ENCODE measurements at regions not wholly inside any gene's neighbourhood (a gene's known extent, or its start where the extent isn't known, plus 50 kb on each side); places are given as distances from the start of the nearest gene placed in this dataset.
"Not testable (repeated sequence)": the region's sequence is repeated elsewhere in the genome, so short reads cannot be mapped to it uniquely, and the experiment has no call there.

DNA sequence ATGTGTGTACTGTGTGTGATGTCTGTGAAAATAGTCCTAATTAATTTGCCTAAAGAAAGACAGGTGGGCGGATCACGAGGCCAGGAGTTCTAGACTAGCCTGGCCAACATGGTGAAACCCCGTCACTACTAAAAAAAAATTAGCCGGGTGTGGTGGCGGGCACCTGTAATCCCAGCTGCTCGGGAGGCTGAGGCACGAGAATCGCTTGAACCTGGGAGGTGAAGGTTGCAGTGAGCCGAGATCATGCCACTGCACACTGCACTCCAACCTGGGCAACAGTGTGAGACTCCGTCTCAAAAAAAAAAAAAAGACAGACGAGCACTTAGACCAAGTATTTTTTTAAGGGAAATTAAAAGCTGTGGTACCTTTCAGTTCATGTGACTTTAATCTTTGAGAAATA, 226.0 kb upstream of the GBE1 start:
- H3K36me3 Mint-ChIP-seq (ENCODE audit: low read depth) = peaks cover 12% of the 10 kb centered on the region

DNA sequence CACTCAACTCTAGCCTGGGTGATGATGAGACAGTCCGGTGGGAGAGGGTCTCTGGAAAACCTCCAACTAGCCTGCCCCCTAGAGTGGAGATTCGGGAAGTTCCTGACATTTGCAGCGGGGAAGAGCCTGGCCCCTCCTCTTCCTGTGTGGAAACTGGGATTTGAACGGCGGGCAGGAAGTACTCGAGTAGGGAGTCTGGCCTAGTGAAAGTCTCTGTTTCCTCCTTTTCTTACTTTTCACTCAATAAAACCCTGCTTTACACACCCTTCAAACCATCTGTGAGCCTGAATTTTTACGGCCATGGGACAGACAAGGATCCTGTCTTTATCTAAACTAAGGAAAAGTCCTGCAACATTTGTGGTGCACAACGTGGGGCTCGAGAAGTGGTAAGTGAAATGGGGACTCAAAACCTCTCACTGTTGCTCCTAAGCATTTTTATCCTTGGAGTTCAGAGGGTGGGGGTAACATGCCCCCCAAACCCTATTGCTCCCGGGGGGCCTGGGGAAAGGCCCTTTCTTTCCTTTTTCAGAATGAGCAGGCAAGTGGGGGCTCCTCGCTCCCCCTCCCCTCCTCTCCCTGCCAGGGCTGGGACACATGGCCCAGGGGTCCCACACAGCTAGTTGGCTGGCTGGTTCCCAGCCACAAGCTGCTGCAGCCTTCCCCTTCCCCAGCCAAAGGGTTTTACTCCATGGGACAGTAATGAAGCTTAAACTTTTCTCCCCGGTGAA, 224.7 kb upstream of the GBE1 start:
- Histone ChIP-seq H2AFZ (peak overlapping the region; percentile 72; the same call in 1 of the 2 replicates), H3K79me2 (replicated peaks; ENCODE audit: insufficient read depth) (no peaks in the 10 kb centered on the region), H3K4me1 (ENCODE audit: insufficient read depth) (peaks cover 26% of the 10 kb centered on the region), H3K9me2 (ENCODE audit: insufficient read depth) (peaks cover 10% of the 10 kb centered on the region; the same call in 1 of the 2 replicates), H3F3A (replicated peaks; ENCODE audit: low read depth) (no peaks in the 10 kb centered on the region), H3K4me2 (no peak overlapping the region), H3K4me3 (no peak overlapping the region), H3K27ac (ENCODE audit: low read depth) (no peak overlapping the region), H3K36me3 (ENCODE audit: insufficient read depth) (no peaks in the 10 kb centered on the region), H4K20me1 (replicated peaks; ENCODE audit: insufficient read depth) (no peaks in the 10 kb centered on the region), H3K27me3 (ENCODE audit: insufficient read depth) (no peaks in the 10 kb centered on the region)
- ATAC-seq (no peak), DNase-seq (ENCODE audit: low spot score) (peak; percentile 55)
- H3K9me3 Mint-ChIP-seq = peaks cover 11% of the 10 kb centered on the region; the same call in 2 of the 3 replicates
- no peak for TF ChIP-seq STAT1 (IDR thresholded peaks at IDR 0.05; ENCODE audit: unreplicated experiment)
- TF ChIP-seq, protein P1, sequence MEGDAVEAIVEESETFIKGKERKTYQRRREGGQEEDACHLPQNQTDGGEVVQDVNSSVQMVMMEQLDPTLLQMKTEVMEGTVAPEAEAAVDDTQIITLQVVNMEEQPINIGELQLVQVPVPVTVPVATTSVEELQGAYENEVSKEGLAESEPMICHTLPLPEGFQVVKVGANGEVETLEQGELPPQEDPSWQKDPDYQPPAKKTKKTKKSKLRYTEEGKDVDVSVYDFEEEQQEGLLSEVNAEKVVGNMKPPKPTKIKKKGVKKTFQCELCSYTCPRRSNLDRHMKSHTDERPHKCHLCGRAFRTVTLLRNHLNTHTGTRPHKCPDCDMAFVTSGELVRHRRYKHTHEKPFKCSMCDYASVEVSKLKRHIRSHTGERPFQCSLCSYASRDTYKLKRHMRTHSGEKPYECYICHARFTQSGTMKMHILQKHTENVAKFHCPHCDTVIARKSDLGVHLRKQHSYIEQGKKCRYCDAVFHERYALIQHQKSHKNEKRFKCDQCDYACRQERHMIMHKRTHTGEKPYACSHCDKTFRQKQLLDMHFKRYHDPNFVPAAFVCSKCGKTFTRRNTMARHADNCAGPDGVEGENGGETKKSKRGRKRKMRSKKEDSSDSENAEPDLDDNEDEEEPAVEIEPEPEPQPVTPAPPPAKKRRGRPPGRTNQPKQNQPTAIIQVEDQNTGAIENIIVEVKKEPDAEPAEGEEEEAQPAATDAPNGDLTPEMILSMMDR (conservative IDR thresholded peaks at IDR 0.05; ENCODE audit: low read depth in 2 of 2) = peak; percentile 54 to 57
- peaks cover 19% of the 10 kb centered on the region; the same call in 2 of the 3 replicates for H3K4me1 Mint-ChIP-seq
- H3K27ac Mint-ChIP-seq = no peak overlapping the region
- H3K27me3 Mint-ChIP-seq (ENCODE audit: insufficient read depth, low read depth, poor library complexity) = no peaks in the 10 kb centered on the region
- H3K4me3 Mint-ChIP-seq = no peak overlapping the region
- H3K36me3 Mint-ChIP-seq (ENCODE audit: low read depth) = peaks cover 12% of the 10 kb centered on the region

More for the DNA sequence above, 226.0 kb upstream of the GBE1 start:
- H3K36me3 ChIP-seq (ENCODE audit: insufficient read depth); H3F3A ChIP-seq (replicated peaks; ENCODE audit: low read depth); H2AFZ ChIP-seq; H3K79me2 ChIP-seq (replicated peaks; ENCODE audit: insufficient read depth); H3K27me3 ChIP-seq (ENCODE audit: insufficient read depth); H3K4me2 ChIP-seq; H3K9me2 ChIP-seq (ENCODE audit: insufficient read depth); DNase-seq (ENCODE audit: low spot score); H3K27ac Mint-ChIP-seq; H3K4me3 Mint-ChIP-seq; H4K20me1 ChIP-seq (replicated peaks; ENCODE audit: insufficient read depth); ATAC-seq; H3K27me3 Mint-ChIP-seq (ENCODE audit: insufficient read depth, low read depth, poor library complexity); H3K4me3 ChIP-seq; H3K27ac ChIP-seq (ENCODE audit: low read depth): not testable (repeated sequence)
- peaks cover 26% of the 10 kb centered on the region for H3K4me1 ChIP-seq (ENCODE audit: insufficient read depth)
- Mint-ChIP-seq H3K9me3 (peaks cover 11% of the 10 kb centered on the region; the same call in 2 of the 3 replicates), H3K4me1 (peaks cover 21% of the 10 kb centered on the region)

DNA sequence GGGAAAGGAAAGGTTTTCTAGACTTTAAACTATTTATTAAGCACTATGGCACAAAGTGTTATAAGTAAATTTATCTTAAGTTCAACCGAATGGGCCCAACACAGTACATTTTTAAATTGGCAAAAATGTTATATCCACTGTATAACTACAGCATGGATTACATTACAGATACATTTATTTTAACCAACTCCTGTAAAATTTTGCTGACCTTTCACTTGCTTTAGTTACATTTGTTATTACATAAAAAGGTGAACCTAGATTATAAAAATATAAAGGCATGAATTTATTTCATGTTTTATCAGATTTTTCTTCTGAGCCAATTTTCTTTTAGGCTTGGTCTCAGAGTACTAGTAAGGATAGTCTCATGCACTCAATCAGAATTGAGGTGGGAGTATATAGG, 221.9 kb upstream of the GBE1 start:
- ATAC-seq = no peak
- Histone ChIP-seq H3K79me2 (replicated peaks; ENCODE audit: insufficient read depth) (no peaks in the 10 kb centered on the region), H4K20me1 (replicated peaks; ENCODE audit: insufficient read depth) (no peaks in the 10 kb centered on the region), H3F3A (replicated peaks; ENCODE audit: low read depth) (no peaks in the 10 kb centered on the region), H2AFZ (no peak overlapping the region), H3K27me3 (ENCODE audit: insufficient read depth) (no peaks in the 10 kb centered on the region), H3K4me2 (no peak overlapping the region), H3K36me3 (ENCODE audit: insufficient read depth) (no peaks in the 10 kb centered on the region), H3K4me1 (ENCODE audit: insufficient read depth) (peaks cover 8% of the 10 kb centered on the region; the same call in 1 of the 2 replicates), H3K9me2 (ENCODE audit: insufficient read depth) (no peaks in the 10 kb centered on the region), H3K4me3 (no peak overlapping the region), H3K27ac (ENCODE audit: low read depth) (no peak overlapping the region)
- H3K9me3 Mint-ChIP-seq = peaks cover 11% of the 10 kb centered on the region; the same call in 2 of the 3 replicates
- DNase-seq (ENCODE audit: low spot score) = no peak
- H3K27ac Mint-ChIP-seq = no peak overlapping the region
- peaks cover 12% of the 10 kb centered on the region for H3K36me3 Mint-ChIP-seq (ENCODE audit: low read depth)
- no peaks in the 10 kb centered on the region for H3K27me3 Mint-ChIP-seq (ENCODE audit: insufficient read depth, low read depth, poor library complexity)
- peaks cover 7% of the 10 kb centered on the region; the same call in 2 of the 3 replicates for H3K4me1 Mint-ChIP-seq
- H3K4me3 Mint-ChIP-seq = no peak overlapping the region
- TF ChIP-seq EZH2 (IDR thresholded peaks at IDR 0.05; ENCODE audit: low read depth, unreplicated experiment) = no peak
- TF ChIP-seq, protein P2, sequence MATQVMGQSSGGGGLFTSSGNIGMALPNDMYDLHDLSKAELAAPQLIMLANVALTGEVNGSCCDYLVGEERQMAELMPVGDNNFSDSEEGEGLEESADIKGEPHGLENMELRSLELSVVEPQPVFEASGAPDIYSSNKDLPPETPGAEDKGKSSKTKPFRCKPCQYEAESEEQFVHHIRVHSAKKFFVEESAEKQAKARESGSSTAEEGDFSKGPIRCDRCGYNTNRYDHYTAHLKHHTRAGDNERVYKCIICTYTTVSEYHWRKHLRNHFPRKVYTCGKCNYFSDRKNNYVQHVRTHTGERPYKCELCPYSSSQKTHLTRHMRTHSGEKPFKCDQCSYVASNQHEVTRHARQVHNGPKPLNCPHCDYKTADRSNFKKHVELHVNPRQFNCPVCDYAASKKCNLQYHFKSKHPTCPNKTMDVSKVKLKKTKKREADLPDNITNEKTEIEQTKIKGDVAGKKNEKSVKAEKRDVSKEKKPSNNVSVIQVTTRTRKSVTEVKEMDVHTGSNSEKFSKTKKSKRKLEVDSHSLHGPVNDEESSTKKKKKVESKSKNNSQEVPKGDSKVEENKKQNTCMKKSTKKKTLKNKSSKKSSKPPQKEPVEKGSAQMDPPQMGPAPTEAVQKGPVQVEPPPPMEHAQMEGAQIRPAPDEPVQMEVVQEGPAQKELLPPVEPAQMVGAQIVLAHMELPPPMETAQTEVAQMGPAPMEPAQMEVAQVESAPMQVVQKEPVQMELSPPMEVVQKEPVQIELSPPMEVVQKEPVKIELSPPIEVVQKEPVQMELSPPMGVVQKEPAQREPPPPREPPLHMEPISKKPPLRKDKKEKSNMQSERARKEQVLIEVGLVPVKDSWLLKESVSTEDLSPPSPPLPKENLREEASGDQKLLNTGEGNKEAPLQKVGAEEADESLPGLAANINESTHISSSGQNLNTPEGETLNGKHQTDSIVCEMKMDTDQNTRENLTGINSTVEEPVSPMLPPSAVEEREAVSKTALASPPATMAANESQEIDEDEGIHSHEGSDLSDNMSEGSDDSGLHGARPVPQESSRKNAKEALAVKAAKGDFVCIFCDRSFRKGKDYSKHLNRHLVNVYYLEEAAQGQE (IDR thresholded peaks at IDR 0.05; ENCODE audit: unreplicated experiment) = no peak
- TF ChIP-seq, protein P3, sequence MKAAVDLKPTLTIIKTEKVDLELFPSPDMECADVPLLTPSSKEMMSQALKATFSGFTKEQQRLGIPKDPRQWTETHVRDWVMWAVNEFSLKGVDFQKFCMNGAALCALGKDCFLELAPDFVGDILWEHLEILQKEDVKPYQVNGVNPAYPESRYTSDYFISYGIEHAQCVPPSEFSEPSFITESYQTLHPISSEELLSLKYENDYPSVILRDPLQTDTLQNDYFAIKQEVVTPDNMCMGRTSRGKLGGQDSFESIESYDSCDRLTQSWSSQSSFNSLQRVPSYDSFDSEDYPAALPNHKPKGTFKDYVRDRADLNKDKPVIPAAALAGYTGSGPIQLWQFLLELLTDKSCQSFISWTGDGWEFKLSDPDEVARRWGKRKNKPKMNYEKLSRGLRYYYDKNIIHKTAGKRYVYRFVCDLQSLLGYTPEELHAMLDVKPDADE (IDR thresholded peaks at IDR 0.05) = no peak
- no peak for TF ChIP-seq CREB1 (CRISPR knock-in tag; IDR thresholded peaks at IDR 0.05; ENCODE audit: low read depth)
- TF ChIP-seq EZH2phosphoT487 (IDR thresholded peaks at IDR 0.05; ENCODE audit: unreplicated experiment) = no peak
